H54 (cell line): ENCODE measurements at regions not wholly inside any gene's neighbourhood (a gene's known extent, or its start where the extent isn't known, plus 50 kb on each side); places are given as distances from the start of the nearest gene placed in this dataset.
"Not testable (repeated sequence)": the region's sequence is repeated elsewhere in the genome, so short reads cannot be mapped to it uniquely, and the experiment has no call there.

ENCODE experiments used
- DNase-seq: peaks from one replicate; pipeline ENCODE4 v3.0.0; 2011; ENCODE audit warnings: low spot score, mixed read lengths; ENCODE audit not compliant: insufficient read length
- FAIRE-seq: peaks from 3 replicates; lab custom pipeline; 2011; peaks lifted over from hg19 to GRCh38; lab: Jason Lieb, UNC
- POLR2A ChIP-seq: IDR thresholded peaks from 2 replicates; pipeline ENCODE4 v1.6.1; 2011; ENCODE audit warnings: low read depth, mild to moderate bottlenecking, low read length

- FAIRE-seq (no peak), DNase-seq (no peak)
- no peak for TF ChIP-seq POLR2A
These were observed 273.0 kb downstream of the LTN1 start for GRCh38 chr21:28719723-28720122.

GRCh38 chr21:28714777-28715464, 277.8 kb downstream of the LTN1 start:
- FAIRE-seq (no peak), DNase-seq (no peak)
- no peak for TF ChIP-seq POLR2A

- TF ChIP-seq POLR2A: no peak
- DNase-seq (no peak), FAIRE-seq (no peak)
These were observed 280.3 kb downstream of the LTN1 start for GRCh38 chr21:28712411-28712810.

GRCh38 chr21:28705616-28706015, 287.1 kb downstream of the LTN1 start:
- TF ChIP-seq POLR2A: no peak
- no peak for DNase-seq
- no peak for FAIRE-seq

- TF ChIP-seq POLR2A: no peak
- FAIRE-seq (no peak), DNase-seq (no peak)
These were observed 287.9 kb downstream of the LTN1 start for GRCh38 chr21:28704746-28705145.

GRCh38 chr21:28703861-28704260, 288.8 kb downstream of the LTN1 start:
- DNase-seq (no peak), FAIRE-seq (no peak)
- TF ChIP-seq POLR2A: no peak

- TF ChIP-seq POLR2A: no peak
- FAIRE-seq (no peak), DNase-seq (no peak)
These were observed 292.9 kb downstream of the LTN1 start for GRCh38 chr21:28699596-28700259.

GRCh38 chr21:28699186-28699585, 293.5 kb downstream of the LTN1 start:
- no peak for FAIRE-seq
- TF ChIP-seq POLR2A: no peak
- DNase-seq: no peak

- FAIRE-seq (no peak), DNase-seq (no peak)
- no peak for TF ChIP-seq POLR2A
These were observed 295.8 kb downstream of the LTN1 start for GRCh38 chr21:28696844-28697410.

- TF ChIP-seq POLR2A: no peak
- peak; percentile 33 for FAIRE-seq
- no peak for DNase-seq
These were observed 299.2 kb downstream of the LTN1 start for GRCh38 chr21:28693476-28693875.

- TF ChIP-seq POLR2A: no peak
- no peak for DNase-seq
- FAIRE-seq: no peak
These were observed 302.5 kb downstream of the LTN1 start for GRCh38 chr21:28690196-28690595.

GRCh38 chr21:28688381-28688780, 304.3 kb downstream of the LTN1 start:
- DNase-seq (no peak), FAIRE-seq (no peak)
- TF ChIP-seq POLR2A: no peak

- FAIRE-seq: no peak
- no peak for TF ChIP-seq POLR2A
These were observed 305.1 kb downstream of the LTN1 start for GRCh38 chr21:28687586-28687985.

GRCh38 chr21:28683982-28684752, 308.5 kb downstream of the LTN1 start:
- DNase-seq (no peak), FAIRE-seq (peak; percentile 15)
- TF ChIP-seq POLR2A: no peak

More at GRCh38 chr21:28687586-28687985, 305.1 kb downstream of the LTN1 start:
- DNase-seq: no peak

GRCh38 chr21:28682884-28683283, 309.8 kb downstream of the LTN1 start:
- not testable (repeated sequence) for DNase-seq, FAIRE-seq

- DNase-seq, FAIRE-seq: not testable (repeated sequence)
These were observed 315.6 kb downstream of the LTN1 start for GRCh38 chr21:28677096-28677495.
